ENCODE measurements at regions not wholly inside any gene's neighbourhood (a gene's known extent, or its start where the extent isn't known, plus 50 kb on each side); places are given as distances from the start of the nearest gene placed in this dataset.

DNA sequence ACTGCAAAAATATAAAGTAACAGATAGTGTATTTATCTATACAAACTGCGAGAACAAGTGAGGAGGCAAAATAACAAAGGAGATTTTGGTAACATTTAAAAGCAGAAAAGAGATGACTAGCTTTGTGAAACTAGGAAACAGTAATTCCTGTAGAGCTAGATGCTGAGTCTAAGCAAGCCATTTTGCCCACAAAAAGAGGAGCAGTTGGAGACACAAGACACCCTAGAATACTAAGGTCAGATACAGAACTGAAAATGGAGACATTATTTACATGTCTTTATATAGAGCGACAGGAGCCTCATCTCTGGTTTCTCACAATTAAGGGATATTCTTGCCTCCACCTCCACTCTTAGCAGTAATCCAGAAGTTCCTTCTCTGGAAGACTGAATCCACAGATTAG lies 732.4 kb upstream of the GBE1 start:
- Histone ChIP-seq H3K27me3 (ENCODE audit: insufficient read depth) (no peaks in the 10 kb centered on the region), H3F3A (replicated peaks; ENCODE audit: low read depth) (no peaks in the 10 kb centered on the region), H3K79me2 (replicated peaks; ENCODE audit: insufficient read depth) (no peaks in the 10 kb centered on the region), H3K4me3 (no peak overlapping the region), H3K4me1 (ENCODE audit: insufficient read depth) (no peaks in the 10 kb centered on the region), H3K27ac (ENCODE audit: low read depth) (no peak overlapping the region), H3K4me2 (no peak overlapping the region), H4K20me1 (replicated peaks; ENCODE audit: insufficient read depth) (no peaks in the 10 kb centered on the region), H2AFZ (peak overlapping the region; percentile 24; the same call in 1 of the 2 replicates), H3K9me2 (ENCODE audit: insufficient read depth) (no peaks in the 10 kb centered on the region; the same call in 1 of the 2 replicates), H3K36me3 (ENCODE audit: insufficient read depth) (no peaks in the 10 kb centered on the region)
- Mint-ChIP-seq H3K27me3 (ENCODE audit: insufficient read depth, low read depth, poor library complexity) (peaks cover 2% of the 10 kb centered on the region), H3K36me3 (ENCODE audit: low read depth) (no peaks in the 10 kb centered on the region), H3K4me3 (no peak overlapping the region), H3K27ac (no peak overlapping the region), H3K9me3 (no peaks in the 10 kb centered on the region), H3K4me1 (no peaks in the 10 kb centered on the region)
- ATAC-seq (no peak), DNase-seq (ENCODE audit: low spot score) (no peak)
- TF ChIP-seq ZNF331 (CRISPR knock-in tag; IDR thresholded peaks at IDR 0.05; ENCODE audit: low read depth) (no peak), CREB1 (CRISPR knock-in tag; IDR thresholded peaks at IDR 0.05; ENCODE audit: low read depth) (no peak), EZH2phosphoT487 (IDR thresholded peaks at IDR 0.05; ENCODE audit: unreplicated experiment) (no peak), EZH2 (IDR thresholded peaks at IDR 0.05; ENCODE audit: low read depth, unreplicated experiment) (no peak), POLR2AphosphoS5 (IDR thresholded peaks at IDR 0.05; ENCODE audit: low read depth) (no peak), STAT1 (IDR thresholded peaks at IDR 0.05; ENCODE audit: unreplicated experiment) (no peak), ZNF114 (CRISPR knock-in tag; IDR thresholded peaks at IDR 0.05) (no peak), JUNB (IDR thresholded peaks at IDR 0.05; ENCODE audit: unreplicated experiment) (no peak), NANOG (IDR thresholded peaks at IDR 0.05; ENCODE audit: borderline replicate concordance) (no peak)
- TF ChIP-seq, protein P1, sequence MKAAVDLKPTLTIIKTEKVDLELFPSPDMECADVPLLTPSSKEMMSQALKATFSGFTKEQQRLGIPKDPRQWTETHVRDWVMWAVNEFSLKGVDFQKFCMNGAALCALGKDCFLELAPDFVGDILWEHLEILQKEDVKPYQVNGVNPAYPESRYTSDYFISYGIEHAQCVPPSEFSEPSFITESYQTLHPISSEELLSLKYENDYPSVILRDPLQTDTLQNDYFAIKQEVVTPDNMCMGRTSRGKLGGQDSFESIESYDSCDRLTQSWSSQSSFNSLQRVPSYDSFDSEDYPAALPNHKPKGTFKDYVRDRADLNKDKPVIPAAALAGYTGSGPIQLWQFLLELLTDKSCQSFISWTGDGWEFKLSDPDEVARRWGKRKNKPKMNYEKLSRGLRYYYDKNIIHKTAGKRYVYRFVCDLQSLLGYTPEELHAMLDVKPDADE (IDR thresholded peaks at IDR 0.05) = no peak
- TF ChIP-seq, protein P2, sequence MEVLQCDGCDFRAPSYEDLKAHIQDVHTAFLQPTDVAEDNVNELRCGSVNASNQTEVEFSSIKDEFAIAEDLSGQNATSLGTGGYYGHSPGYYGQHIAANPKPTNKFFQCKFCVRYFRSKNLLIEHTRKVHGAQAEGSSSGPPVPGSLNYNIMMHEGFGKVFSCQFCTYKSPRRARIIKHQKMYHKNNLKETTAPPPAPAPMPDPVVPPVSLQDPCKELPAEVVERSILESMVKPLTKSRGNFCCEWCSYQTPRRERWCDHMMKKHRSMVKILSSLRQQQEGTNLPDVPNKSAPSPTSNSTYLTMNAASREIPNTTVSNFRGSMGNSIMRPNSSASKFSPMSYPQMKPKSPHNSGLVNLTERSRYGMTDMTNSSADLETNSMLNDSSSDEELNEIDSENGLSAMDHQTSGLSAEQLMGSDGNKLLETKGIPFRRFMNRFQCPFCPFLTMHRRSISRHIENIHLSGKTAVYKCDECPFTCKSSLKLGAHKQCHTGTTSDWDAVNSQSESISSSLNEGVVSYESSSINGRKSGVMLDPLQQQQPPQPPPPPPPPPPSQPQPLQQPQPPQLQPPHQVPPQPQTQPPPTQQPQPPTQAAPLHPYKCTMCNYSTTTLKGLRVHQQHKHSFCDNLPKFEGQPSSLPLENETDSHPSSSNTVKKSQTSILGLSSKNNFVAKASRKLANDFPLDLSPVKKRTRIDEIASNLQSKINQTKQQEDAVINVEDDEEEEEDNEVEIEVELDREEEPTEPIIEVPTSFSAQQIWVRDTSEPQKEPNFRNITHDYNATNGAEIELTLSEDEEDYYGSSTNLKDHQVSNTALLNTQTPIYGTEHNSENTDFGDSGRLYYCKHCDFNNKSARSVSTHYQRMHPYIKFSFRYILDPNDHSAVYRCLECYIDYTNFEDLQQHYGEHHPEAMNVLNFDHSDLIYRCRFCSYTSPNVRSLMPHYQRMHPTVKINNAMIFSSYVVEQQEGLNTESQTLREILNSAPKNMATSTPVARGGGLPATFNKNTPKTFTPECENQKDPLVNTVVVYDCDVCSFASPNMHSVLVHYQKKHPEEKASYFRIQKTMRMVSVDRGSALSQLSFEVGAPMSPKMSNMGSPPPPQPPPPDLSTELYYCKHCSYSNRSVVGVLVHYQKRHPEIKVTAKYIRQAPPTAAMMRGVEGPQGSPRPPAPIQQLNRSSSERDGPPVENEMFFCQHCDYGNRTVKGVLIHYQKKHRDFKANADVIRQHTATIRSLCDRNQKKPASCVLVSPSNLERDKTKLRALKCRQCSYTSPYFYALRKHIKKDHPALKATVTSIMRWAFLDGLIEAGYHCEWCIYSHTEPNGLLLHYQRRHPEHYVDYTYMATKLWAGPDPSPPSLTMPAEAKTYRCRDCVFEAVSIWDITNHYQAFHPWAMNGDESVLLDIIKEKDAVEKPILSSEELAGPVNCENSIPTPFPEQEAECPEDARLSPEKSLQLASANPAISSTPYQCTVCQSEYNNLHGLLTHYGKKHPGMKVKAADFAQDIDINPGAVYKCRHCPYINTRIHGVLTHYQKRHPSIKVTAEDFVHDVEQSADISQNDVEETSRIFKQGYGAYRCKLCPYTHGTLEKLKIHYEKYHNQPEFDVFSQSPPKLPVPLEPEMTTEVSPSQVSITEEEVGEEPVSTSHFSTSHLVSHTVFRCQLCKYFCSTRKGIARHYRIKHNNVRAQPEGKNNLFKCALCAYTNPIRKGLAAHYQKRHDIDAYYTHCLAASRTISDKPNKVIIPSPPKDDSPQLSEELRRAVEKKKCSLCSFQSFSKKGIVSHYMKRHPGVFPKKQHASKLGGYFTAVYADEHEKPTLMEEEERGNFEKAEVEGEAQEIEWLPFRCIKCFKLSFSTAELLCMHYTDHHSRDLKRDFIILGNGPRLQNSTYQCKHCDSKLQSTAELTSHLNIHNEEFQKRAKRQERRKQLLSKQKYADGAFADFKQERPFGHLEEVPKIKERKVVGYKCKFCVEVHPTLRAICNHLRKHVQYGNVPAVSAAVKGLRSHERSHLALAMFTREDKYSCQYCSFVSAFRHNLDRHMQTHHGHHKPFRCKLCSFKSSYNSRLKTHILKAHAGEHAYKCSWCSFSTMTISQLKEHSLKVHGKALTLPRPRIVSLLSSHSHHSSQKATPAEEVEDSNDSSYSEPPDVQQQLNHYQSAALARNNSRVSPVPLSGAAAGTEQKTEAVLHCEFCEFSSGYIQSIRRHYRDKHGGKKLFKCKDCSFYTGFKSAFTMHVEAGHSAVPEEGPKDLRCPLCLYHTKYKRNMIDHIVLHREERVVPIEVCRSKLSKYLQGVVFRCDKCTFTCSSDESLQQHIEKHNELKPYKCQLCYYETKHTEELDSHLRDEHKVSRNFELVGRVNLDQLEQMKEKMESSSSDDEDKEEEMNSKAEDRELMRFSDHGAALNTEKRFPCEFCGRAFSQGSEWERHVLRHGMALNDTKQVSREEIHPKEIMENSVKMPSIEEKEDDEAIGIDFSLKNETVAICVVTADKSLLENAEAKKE (CRISPR knock-in tag; IDR thresholded peaks at IDR 0.05) = no peak
- TF ChIP-seq, protein P3, sequence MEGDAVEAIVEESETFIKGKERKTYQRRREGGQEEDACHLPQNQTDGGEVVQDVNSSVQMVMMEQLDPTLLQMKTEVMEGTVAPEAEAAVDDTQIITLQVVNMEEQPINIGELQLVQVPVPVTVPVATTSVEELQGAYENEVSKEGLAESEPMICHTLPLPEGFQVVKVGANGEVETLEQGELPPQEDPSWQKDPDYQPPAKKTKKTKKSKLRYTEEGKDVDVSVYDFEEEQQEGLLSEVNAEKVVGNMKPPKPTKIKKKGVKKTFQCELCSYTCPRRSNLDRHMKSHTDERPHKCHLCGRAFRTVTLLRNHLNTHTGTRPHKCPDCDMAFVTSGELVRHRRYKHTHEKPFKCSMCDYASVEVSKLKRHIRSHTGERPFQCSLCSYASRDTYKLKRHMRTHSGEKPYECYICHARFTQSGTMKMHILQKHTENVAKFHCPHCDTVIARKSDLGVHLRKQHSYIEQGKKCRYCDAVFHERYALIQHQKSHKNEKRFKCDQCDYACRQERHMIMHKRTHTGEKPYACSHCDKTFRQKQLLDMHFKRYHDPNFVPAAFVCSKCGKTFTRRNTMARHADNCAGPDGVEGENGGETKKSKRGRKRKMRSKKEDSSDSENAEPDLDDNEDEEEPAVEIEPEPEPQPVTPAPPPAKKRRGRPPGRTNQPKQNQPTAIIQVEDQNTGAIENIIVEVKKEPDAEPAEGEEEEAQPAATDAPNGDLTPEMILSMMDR (conservative IDR thresholded peaks at IDR 0.05; ENCODE audit: low read depth in 2 of 2) = no peak
- TF ChIP-seq, protein P4, sequence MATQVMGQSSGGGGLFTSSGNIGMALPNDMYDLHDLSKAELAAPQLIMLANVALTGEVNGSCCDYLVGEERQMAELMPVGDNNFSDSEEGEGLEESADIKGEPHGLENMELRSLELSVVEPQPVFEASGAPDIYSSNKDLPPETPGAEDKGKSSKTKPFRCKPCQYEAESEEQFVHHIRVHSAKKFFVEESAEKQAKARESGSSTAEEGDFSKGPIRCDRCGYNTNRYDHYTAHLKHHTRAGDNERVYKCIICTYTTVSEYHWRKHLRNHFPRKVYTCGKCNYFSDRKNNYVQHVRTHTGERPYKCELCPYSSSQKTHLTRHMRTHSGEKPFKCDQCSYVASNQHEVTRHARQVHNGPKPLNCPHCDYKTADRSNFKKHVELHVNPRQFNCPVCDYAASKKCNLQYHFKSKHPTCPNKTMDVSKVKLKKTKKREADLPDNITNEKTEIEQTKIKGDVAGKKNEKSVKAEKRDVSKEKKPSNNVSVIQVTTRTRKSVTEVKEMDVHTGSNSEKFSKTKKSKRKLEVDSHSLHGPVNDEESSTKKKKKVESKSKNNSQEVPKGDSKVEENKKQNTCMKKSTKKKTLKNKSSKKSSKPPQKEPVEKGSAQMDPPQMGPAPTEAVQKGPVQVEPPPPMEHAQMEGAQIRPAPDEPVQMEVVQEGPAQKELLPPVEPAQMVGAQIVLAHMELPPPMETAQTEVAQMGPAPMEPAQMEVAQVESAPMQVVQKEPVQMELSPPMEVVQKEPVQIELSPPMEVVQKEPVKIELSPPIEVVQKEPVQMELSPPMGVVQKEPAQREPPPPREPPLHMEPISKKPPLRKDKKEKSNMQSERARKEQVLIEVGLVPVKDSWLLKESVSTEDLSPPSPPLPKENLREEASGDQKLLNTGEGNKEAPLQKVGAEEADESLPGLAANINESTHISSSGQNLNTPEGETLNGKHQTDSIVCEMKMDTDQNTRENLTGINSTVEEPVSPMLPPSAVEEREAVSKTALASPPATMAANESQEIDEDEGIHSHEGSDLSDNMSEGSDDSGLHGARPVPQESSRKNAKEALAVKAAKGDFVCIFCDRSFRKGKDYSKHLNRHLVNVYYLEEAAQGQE (IDR thresholded peaks at IDR 0.05; ENCODE audit: unreplicated experiment) = no peak
